Hippocampal formation (tissue), 2 donors: ENCODE measurements at regions not wholly inside any gene's neighbourhood (a gene's known extent, or its start where the extent isn't known, plus 50 kb on each side); places are given as distances from the start of the nearest gene placed in this dataset.

Experiments
- DNase-seq, 2 donors: peaks; one replicate each; lab custom pipeline; 2025; lab: John Stamatoyannopoulos, UW

DNA sequence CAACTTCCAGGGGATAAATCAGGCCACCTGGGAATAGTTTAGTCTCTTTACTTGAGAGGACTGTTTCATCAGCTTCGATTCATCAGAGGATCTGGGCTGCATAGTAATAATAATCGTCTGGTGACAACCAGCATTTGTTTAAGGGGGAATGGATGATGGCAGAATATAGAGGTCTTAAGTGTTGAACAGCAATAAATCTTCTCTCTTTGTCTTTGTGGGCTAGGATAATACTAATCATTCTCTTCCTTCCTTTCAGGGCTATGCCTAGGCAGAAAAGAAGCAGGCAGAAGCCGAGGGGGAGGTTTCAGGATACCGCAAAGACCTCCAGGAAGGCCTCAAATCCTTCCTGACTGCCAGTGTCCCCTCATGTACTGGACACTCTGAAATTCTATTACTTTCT lies 150.4 kb upstream of the GAREM1 start:
- no peak for DNase-seq

DNA sequence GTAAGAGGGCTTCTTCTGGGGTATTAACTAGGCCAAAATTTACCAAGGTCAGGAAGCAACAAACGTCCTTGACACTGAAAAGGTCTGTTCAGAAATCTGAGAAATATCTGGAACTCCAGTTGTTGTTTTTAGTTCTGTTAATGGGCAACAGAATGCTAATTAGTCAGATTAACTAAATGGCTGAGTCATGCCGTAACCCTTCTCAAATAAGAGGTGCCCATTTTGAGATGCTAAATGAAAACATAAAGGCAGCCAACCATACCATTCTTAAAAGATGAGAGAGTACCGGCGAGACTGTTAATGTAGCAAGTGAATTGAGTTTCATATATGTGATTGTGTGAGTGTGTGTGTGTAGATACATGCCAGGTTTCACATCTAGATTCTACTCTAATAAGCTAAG lies 147.9 kb upstream of the GAREM1 start:
- DNase-seq: no peak

DNA sequence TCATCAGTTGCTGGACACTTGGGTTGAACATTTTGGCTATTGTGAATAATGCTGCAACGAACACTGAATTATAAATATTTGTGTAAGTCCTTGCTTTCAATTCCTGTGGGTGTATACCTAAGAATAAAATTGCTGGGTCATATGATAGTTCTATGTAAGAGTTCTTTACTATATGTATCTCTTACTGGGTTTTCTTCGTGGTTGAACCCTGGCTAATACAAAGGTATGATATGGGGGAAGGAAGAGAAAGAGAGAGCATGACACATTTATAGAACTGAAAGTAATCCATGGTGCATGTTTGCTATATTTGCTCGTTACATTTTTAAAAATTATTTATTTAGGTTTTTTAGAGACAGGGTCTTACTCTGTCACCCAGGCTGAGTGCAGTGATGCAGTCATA lies 143.1 kb upstream of the GAREM1 start:
- no peak for DNase-seq

DNA sequence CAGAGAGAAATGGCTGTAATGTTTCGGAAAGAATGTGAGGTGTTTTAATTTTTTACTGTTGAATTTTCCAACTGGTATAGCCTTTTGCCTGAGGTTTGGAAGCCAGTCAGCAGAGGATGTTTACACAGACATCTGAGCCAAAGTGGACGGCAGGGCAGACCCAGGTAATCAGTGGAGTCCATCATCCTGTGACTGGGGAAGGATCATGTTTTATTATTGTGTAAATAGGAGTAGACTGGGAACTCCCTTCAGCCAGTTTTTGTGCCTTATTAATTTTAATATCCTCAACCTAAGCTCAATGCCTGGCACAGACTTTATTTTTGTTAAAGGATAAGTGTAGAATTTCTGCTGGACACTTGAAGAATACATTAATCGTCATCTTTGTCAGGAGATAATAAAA lies 142.0 kb upstream of the GAREM1 start:
- DNase-seq: no peak

DNA sequence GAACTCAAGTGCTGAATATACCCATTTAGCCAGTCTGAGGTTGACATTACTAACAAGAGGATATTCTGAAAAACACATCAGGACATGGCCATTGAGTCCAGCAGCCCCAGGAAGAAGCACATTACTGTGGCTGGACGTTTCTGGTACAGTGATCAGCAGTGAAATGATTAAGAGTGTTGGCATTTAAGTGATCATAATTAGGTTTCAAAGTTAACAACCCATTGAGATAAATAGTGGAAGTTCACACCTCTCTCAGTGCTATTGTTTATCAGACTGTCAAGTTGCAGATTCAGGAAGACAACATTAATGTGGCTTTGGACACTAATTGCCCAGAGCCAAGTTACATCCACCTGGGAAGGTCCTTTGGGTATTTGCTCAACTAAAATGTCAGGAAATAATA lies 139.5 kb upstream of the GAREM1 start:
- DNase-seq: no peak

DNA sequence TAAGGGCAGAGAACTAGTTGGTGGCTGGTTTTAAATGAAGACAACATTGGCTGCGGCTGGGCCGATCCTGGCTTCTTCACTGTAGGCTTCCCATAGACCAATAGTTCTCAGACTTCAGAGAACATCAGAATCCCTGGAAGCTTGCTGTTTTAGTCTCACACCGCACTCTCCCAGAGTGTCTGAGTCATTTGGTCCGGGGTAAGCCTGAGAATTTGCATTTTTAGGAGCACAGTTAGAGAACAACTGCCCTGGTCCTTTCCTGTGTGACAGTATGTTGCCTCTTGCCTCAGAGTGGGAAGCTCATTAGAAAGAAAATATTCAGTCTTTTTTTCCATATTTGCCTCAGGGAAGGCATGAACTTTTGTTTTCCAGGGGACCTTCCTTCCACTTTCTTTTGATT lies 137.1 kb upstream of the GAREM1 start:
- no peak for DNase-seq

DNA sequence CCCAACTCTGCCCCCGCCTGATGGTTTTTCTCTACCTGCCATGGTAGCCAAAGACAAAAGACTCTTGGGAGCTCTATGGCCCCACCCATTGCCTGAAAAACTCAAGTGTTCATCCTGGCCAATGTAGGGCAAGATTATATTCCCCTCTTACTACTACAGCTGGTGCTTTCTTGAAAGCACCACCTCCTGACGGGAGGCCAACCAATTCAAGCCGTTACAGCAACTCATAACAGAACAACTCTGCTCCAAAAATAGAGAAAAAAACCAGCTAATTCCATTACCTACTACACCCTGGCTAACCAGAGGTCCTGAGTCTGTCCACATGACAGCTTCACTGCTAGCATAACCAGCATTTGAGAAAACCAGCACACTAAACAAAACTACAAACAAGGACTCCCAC lies 127.5 kb upstream of the GAREM1 start:
- no peak for DNase-seq

DNA sequence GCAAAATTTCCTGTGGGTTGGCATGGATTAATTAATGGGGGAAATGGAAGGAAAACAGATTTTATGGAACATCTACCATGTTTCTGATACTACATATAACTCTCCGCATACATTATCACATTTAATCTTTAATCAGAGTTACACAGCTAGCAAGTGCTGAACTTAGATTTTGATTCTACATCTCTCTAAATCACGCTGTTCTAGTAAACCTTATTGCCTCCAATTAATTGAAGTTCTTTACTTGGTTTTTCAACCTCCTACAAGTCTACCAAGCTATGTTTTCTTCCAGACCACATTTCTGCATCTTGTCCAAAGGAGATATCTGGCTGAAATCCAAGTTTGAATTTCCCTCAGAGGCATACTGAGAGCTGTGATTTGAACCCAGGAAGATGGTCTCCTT lies 125.8 kb upstream of the GAREM1 start:
- no peak for DNase-seq

DNA sequence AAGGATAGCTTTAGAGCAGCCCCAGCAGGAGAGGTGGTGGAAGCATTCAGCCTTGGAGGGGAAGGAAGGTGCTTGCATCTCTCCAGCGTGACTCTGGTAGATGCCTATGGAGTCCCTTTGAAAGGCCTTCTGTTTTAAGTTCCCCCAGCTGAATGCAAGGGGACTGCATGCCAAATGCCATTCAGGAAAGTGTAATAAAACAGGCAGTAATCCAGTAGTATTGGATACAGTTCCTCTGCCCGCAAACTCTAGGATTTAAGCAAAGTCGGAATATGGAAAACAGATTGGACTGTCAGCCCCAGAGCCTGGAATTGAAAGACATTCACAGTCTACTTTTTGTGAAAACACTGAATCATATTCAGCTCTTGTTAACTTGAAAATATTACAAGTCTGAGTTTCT lies 125.2 kb upstream of the GAREM1 start:
- DNase-seq: no peak

DNA sequence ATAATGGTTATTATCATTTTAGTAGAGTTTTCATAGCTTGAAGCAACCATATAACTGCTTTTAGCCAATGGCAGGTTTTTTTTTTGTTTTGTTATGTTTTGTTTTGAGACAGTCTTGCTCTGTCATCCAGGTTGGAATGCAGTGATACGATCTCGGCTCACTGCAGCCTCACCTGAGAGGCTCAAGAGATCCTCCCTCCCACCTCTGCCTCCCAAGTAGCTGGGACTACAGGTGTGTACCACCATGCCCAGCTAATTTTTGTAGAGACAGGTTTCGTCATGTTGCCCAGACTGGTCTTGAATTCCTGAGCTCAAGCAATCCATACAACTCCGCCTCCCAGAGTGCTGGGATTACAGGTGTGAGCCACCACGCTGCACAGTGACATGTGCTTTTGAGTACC lies 117.5 kb upstream of the GAREM1 start:
- DNase-seq: no peak

DNA sequence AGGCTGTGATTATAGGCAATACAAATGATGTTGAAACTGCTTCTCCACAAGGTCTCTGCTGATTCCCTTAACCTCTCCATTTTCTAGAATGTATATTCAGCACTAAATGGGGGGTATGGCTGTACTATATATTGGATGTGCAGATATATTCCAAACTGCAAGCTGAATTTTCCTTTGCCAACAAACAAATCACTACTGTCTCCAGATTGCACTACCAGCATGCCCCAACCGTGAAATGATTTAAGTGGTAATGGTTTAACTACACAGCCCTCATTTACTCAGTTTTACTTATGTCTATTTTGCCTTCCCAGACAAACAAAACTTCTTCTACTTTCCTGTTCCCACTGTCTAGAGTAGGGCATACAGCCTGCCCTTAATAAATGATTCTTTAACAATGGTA lies 112.7 kb upstream of the GAREM1 start:
- no peak for DNase-seq

DNA sequence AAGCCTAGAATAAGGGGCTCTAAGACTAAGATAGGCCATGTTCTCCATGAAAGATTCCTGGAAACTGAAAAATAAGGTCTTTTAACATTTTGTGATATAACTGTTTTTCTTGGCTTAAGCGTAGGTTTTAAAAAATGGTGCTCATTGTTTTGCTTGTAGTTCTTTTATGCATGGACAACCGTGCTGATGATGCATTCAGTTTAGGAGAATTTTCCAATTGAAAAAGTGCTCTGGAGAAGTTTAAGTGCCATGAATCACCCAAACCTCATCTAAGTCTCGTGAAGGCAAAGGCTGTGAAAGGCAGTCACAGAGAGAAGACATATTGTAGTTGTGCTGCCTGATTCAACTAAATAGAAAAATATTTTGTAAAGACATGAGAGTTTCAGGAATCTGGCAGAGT lies 111.8 kb upstream of the GAREM1 start:
- DNase-seq: no peak

DNA sequence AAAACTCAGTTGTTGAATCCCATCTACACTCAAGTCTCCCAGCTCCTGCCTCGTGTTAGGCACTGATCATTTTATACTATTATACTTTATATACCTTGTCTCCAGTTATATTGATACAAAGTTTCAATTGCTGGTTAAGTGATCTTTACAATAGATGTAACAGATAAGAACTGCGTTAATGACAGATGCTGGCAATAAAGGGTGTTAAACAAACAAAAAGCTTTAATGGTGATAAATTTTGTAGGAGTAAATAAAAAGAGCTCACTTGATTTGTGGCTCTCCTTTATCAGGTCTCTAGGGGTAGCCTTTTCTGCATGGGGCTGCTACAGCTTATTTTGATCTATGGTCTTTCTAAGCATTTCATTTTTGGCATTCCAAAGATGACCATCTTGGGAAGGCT lies 106.9 kb upstream of the GAREM1 start:
- no peak for DNase-seq

DNA sequence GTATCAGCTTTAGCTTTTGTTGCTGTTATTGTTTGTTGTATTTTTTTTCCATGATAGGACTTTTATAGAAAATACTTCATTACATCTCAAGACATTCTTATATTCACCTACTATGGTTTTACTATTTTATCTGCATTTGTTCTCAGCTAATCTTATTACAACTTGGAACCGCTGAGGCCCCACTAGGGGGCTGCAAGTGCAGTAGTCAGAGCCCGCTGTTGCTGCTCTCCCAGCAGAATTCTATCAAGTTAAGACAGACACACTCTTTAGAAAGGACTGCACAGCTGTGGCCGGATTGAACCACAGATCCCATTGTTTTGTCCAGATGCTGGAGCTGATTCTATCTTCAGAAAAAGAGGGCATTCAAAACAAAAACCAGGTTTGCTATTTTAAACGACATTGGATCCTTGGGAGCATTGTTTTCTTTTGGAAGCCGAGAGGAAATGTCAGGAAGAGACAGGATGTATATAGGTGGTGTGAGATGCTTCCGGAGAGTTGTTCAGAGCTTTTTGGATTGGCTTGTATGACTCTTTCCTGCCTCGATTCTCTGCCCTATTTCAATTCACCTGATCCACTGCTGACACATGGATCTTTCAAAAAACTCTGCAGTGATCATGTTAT lies 105.7 kb upstream of the GAREM1 start:
- DNase-seq: peak; percentile 44 to 60

DNA sequence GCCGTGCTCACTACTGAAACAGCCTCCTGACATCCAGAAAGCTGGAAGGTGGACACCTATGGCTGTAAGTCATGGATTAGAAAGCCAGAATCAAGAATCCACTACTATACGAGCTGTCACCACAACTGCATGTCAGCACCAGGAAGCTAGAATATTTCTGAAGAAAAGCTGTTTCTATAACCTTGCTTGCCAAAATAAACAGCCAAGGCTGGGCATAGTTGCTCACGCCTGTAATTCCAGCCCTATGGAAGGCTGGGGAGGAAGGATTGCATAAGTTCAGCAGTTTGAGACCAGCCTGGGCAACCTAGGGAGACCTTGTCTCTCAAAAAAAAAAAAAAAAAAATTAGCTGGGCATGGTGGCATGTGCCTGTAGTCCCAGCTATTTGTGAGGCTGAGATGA lies 96.3 kb upstream of the GAREM1 start:
- DNase-seq: no peak

DNA sequence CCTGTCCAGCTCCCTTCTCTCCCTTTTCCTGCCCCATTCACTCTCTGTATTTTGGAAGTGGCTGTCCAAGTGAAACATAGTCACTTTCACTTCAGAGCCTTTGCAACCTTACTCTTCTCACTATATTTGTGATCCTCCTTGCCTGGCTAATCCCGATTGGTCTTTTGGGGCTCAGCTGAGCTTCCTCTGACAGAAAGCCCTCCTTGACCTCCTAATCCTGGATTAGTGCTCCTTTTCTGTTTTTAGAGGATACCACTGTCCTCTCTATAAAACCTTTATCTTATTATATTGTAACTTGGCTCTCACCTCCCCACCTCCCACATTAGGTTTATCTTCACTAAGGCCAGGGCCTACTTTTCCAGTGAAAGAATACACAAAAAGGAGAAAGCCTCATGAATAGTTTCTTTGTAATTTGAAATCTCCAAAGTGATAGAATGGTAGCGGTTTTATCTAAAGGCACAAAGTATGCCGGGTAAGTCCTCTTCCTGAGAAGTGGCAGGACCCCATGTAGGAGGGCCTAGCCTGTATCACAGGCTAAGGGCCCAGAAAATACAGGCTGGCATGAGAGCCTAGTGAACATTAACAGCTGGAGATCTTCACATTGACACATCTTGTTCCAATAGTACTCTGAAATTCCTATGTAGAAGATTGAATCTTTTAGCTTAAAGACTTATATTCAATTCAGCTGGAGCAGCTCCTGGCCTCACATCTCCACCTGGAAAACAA lies 83.1 kb upstream of the GAREM1 start:
- DNase-seq: no peak

DNA sequence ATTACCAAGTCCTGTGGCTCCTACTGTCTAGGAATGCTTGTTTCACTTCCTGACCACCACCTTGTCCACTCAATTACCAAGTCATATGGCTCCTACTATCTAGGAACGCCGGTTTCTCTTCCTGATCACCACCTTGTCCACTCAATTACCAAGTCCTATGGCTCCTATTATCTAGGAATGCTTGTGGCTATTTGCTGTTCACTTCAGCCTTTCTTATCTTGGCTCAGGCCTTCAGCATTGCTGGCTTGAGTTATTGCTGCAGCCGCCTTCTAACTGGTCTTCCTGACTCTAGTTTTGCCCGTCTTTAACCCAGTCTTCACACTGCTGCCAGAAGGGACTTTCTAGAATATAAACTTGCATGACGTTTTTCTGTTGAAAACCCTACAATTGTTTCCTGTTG lies 82.5 kb upstream of the GAREM1 start:
- no peak for DNase-seq

DNA sequence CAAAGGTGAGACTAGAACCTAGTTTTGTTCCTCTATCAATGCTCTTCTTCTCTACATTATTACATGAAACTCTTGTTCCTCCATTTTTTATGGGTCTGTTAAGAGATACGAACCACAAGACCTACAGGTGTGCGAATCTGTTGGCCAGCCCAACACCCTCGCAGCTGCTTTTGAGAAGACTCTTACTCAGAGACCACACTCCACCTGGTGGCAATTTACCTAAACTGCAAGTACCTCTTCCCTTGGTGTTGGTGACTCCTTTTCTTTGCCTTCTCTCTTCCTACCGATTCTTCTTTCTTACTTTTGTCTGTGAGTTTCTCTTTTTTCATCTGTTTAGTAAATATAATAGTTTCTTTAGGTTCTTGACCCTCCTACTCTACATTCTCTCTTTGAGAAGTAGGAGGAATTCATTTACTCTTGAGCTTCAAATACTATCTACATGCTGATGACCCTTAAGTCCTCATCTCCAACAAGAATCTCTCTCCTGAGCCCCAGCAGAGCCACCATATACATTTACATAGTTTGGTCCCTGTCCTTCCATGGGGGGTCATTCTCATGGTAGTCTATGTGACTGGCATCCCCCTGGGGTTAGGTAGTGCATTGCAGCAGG lies 81.8 kb upstream of the GAREM1 start:
- peak; percentile 22 to 32 for DNase-seq

DNA sequence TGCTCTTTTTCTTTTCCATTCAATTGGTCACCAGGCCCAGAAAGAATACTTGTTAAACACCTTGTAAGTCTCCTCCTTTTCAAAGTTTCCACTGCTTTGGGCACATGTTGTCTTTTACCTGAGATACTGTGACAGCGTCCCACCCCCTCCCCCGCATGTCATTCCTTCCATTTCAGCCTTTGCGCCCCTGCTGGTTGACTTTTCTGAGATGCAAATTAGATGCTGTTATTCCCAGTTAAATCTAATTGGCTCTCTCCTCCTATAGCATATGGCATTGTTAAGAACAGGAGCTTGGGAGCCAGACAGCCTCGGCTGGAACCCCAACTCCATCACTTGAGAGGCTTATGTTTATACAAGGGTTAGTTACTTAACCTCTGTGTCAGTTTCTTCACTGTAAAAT lies 80.3 kb upstream of the GAREM1 start:
- no peak for DNase-seq

DNA sequence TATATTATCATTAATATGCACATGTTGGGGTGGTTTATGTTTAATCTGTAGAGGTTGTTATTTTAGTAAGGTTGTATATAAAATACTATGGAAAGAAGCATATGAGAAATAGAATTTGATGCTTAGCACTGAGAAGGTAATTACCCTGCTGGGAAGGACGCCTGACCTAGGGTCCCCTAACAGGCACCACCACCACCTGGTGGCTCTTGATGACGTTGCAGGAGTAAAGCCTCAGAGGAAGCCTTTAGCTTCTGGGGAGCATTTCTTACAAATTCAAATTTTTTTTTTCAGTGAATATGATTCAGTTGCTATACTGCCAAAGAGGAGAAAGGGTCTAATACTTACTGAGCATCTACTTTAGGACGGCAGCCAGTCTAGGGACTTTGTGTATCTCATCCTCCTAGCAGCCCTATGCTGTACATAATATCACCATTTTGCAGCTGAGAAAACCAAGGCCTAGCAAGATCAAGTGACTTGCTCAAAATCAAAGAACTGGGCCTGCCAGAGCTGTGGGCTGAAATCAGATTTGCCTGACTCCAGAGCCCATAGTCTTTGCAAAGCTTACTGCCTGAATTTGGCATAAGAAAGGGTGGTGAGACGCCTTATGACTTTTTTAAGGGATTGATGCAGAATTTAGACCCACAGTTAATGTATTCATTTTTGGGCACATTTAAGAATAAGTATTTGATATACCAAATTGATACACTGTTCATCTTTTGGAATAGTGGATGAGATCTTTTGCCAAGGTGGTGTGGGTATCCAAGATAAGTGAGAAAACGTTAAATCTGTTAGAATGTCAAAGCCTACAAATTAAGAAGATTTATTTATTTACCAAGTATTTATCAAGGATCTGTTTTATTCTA lies 78.8 kb upstream of the GAREM1 start:
- DNase-seq: peak in 1 of 2 donors; percentile 25

DNA sequence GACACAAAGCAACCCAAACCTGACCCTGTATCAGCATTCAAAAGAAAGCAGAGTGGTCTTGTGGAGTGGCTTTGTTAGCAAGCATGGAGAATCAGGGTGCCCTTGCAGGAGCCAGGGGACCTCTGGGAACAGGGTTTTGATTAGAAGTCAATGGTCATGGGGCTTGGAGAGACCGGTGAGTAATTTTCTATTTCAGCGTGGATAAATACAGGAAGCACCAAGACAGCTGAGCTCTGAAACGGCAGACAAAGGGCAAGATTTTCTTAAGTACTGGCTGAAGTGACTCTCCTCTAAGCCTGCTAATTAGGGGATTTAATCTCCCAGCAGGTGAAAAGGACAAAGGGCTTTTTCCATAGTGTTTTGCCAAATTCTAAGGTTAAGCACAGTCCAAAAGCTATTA lies 78.0 kb upstream of the GAREM1 start:
- no peak for DNase-seq

DNA sequence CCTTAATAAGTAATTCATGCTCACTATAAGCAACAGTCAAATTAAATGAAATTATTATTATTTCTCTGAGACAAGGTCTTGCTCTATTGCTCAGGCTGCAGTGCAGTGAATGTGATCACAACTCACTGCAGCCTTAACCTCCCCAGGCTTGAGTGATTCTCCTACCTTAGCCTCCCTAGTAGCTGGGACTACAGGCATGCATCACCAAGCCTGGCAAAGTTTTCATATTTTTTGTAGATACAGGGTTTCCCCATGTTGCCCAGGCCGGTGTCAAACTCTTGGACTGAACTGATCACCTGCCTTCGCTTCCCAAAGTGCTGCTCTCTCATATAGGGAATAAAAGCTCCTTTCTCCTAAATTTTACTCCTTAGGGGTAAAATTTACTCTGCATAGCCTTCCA lies 74.9 kb upstream of the GAREM1 start:
- DNase-seq: no peak

DNA sequence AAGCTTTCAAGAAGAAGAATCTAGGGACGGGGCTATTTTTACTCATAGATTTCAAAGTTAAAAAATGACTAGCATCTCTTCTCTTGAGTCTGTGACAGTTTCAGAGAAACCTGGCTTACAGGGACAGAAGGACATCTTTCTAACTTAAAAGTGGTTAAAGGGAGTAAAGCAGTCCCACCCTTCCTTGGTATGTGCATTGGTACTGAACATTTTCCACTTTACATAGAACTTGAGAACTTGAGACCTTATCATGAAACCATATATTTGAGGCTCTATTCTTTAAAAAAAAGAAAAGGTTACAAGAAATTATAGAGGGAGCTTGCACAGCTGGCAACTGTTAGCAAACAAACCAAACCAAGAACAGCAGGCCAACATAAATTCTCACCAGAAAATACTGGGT lies 73.4 kb upstream of the GAREM1 start:
- no peak for DNase-seq
